ENCODE measurements at regions not wholly inside any gene's neighbourhood (a gene's known extent, or its start where the extent isn't known, plus 50 kb on each side); places are given as distances from the start of the nearest gene placed in this dataset.
"Not testable (repeated sequence)": the region's sequence is repeated elsewhere in the genome, so short reads cannot be mapped to it uniquely, and the experiment has no call there.

DNA sequence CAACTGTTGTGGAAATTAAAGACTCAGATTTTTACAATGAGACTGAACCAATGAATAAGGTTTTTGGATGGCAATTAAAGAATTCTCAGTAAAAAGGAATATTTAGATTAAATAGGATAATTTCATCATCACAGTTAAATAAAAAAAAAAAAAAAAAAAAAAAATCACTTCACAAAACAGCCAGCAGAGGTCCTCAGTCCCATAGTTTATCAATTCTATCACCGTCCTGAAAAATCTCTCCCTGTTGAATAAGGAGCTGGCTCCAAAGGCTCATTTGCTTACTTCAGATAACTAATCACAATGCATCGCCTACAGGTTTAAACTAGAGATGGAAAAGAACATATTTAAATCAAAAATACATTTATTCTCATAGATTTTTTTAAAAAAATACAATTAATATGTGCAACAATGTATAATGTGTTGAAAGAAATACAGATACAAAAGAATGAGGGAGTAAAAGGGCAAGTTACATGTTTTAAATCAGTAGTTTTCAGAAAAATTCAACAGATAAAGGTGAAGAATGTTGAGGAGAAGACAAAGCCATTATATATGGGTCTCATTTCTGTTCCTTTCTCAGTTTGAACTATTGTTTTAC lies 175.8 kb upstream of the CHD1 start:
- DNase-seq = peak; percentile 27

DNA sequence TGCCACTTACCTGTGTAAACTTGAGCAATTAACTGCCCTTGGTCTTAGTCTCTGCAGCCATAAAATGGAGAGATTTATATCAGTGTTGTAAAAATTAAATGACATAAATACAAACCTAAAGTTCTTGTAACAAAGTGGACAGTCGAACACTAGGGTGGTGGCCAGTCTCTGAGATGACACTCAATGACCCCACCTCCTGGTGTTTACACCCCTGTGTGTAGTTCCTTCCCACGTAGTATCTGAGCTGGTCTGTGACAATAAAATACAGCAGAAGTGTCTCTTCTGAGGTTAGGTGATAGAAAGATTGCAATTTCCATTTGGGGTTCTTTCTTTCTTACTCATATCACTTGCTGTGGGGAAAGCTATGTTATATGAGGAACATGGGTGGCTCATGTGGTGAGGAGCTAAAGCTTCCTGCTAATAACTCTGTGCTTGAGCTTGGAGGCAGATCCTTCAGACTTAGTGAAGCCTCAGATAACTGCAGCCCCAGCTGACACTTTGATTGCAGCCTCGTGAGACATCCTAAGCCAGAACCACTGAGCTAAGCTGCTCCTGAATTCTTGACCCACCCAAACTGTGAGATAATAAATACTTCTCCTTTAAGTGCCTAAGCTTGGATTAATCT lies 173.4 kb upstream of the CHD1 start:
- DNase-seq = no peak

DNA sequence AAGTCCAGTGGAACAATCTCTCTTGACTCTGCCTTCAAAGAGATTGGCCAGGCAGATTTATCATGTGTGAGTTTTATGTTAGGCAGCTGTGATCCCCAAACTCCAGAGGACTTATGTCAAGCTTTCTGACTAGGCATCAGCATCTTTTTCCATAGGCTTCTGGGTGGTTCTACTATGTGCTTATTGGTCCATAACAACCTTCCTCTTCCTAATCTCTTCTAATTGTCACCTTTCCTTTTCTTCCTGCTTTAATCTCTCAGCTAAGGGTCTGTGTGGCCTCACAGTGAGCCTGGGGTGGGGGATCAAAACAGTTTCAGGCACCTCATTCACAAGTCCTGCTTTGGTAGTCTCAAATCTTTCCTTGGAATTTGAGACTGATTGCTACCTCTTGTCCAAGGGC lies 170.9 kb upstream of the CHD1 start:
- no peak for DNase-seq

DNA sequence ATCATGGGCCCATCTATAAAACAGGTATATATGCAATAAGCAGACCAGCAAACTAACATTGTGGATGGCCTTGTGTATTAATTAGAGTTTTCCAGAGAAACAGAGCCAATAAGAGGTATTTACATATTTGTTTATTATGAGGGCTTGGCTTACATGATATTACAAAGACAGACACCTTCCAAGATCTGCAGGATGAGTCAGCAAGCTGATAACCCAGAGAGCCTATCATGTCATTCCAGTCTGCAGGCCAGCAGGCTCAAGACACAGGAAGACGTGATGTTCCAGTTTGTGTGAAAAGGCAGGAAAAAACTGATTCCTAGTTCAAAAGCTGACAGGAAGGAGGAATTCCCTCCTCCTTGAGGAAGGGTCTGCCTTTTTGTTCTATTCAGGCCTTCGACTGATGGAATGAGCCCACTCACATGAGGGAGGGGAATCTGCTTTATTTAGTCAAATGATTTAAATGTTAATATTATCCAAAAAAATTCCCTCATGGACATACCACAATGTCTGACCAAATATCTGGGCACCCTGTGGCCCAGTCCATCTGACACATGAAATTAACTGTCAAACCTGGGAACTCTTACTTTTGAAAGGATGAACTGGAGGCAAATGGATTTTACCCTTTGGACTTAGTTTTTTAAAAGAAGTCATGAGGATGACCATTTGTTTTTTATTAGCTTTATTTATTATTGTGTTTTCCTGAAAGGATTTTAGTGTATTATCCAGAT lies 161.2 kb upstream of the CHD1 start:
- DNase-seq = no peak

- no peak for DNase-seq
These were observed 159.5 kb upstream of the CHD1 start for GRCh38 chr5:99088309-99088708.

- DNase-seq = no peak
These were observed 154.4 kb upstream of the CHD1 start for GRCh38 chr5:99083197-99083596.

- DNase-seq = no peak
These were observed 152.9 kb upstream of the CHD1 start for GRCh38 chr5:99081711-99082110.

DNA sequence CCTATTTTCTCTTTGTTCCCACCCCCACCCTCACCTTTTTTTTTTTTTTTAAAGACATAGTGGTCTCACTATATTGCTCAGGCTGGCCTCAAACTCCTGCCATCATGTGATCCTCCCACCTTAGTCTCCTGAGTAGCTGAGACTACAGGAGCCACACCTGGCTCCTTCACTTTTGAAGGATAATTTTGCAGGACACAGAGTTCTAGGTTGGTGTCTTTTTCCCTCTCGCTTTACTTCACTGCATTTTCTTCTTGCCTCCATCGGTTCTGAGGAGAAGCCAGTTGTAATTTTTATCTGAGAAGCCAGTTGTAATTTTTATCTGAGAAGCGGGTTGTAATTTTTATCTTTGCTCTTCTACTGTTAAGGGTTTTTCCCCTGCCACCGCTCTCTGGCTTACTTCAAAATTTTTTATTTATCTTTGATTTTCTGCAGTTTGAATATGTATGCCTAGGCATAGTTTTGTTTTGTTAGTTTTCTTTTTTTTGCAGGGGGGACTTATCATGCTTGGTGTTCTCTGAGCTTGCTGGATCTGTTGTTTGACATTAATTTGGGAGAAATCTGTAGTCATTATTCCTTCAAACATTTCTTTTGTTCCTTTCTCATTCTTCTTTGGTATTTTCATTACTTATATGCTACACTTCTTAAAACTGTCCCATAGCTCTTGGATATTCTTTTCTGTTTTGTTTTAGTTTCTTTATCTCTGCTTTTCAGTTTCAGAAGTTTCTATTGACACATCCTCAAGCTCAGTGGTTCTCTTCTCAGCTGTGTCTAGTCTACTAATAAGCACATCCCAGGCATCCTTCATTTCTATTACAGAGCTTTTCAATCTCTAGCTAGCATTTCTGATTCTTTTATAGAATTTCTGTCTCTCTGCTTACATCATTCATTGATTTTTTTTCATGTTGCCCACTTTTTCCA lies 148.2 kb upstream of the CHD1 start:
- DNase-seq = no peak

DNA sequence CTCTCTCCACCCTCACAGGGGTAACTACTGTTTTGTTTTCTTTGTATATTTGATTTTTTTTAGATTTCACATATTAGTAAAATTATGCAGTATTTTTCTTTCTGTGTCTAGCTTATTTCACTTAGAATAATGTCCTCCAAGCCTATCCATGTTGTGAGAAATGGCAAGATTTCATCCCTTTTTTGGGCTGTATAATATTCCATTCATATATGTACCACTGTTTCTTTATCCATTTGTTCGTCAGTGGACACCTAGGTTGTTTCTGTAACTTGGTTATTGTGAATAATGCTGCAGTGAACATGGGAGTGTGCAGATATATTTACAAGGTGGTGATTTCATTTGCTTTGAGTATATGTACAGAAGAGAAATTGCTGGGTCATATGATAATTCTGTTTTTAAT lies 144.0 kb upstream of the CHD1 start:
- no peak for DNase-seq

DNA sequence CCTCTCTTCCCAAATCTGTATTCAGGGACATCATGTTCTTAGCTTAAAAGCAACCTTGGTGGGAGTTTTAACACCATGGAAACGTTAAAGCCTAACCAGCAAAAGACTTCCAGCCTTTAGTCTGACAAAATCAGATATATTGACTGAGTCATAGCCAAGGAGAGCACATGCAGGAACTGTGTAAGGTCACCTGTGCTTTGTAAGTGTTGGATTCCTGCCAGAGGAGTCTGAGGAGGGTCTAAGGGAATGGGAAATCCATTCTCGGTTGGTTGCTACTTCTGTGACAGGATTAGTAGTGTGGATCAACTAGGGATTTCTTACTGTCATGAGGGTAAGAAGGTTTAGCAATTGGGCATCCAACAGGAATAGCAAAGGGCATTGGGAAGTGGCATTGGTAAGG lies 142.0 kb upstream of the CHD1 start:
- DNase-seq = no peak

- DNase-seq = no peak
These were observed 141.6 kb upstream of the CHD1 start for GRCh38 chr5:99070362-99070761.

- DNase-seq = no peak
These were observed 140.3 kb upstream of the CHD1 start for GRCh38 chr5:99068944-99069650.

- DNase-seq = no peak
These were observed 134.9 kb upstream of the CHD1 start for GRCh38 chr5:99063737-99064136.

DNA sequence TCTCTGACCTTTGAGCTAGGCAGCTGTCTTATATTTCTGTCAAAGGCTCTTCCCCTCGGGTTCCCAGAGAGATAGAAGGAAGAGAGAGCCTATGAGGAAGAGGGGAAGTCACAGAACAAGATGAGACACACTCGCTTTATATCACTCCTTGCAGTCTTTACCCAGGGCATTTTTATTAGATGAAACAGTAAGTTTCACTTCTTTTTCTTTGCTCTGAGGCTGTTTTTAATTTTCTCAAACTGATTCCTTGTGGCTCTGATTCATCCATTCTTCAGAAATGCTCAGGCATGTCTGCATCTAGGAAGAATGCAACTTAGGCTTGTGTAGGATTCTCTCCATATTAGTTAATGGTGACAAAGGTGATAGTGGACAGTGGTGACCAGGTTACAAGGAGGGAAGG lies 132.9 kb upstream of the CHD1 start:
- DNase-seq = no peak

DNA sequence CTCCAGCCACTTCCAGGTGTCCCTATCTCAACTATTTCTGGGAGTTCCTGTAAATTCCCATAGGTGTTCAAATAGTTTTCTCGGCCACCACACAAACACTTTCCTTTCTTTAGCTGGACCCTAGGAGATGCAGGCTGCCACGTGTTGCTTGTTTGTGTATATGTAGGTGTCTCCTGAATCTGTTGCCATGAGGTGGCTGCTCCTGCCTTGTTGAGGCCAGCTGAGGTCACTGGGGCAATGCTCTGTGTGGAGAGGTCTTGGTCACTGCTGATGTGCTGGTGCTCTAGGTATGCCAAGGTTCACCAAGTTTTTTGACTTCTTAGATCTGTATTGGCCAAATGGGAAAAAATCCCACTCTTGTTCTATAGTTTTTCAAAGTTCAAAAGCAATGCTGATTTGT lies 132.5 kb upstream of the CHD1 start:
- no peak for DNase-seq

DNA sequence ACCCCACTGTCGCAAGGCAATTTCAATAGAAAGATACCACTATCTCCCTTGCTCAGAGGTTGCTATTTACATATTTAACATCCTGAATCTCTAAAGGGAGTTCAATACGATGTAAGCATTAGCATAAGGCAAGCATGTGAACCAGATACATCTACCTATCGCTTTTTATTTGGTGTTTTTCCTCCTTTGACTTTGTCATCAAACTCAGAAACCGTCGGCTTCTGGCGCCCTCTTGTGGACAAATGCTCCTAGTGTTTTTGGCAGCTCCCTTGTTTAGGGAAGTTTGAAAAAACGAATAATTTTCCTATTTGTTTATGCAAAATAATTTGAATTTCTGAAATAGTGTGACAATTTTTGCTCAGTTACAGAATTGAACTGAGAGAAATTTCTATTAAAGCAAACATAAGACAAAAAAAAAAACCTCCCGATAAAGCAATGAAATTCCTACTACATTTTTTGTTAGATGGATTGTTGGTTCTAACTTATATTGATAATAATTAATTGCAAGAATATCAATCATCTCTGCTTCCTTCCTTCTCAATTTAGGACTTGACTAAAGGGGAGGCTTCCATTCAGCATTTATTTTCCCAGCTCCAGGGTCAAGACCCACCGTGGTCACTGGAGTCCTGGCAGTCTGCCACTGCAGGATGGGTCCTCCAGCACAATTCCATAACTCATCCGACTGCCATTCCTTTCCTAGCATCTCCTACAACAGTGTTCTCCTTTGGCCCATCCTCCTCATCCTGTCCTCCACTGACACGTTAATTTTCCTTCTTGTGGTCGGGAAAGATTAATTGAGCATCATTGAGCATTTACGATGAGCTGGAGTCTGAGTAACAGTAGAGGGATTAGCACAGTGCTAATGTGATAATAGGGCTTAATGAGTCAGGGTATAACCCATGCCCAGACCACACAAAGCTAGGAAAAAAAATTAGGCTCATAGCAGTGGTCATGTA lies 131.8 kb upstream of the CHD1 start:
- peak; percentile 27 for DNase-seq

DNA sequence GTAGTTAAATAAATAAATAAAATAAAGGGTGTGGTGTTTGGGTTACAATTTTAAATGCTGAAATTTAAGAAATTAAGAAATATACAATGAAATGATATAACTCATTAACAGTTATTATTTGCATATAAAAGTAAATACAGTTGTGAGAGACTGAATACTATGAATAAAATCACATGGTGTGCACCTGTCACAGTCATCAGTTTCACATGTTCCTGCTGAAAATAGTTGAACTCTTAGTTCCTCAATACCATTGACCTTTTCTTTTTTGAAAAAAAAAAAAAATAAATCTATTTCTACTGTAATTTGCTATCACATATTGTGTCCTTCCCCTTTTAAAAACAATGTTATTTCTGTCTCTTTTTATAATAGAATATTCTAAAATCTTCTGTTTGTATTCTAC lies 130.9 kb upstream of the CHD1 start:
- no peak for DNase-seq

DNA sequence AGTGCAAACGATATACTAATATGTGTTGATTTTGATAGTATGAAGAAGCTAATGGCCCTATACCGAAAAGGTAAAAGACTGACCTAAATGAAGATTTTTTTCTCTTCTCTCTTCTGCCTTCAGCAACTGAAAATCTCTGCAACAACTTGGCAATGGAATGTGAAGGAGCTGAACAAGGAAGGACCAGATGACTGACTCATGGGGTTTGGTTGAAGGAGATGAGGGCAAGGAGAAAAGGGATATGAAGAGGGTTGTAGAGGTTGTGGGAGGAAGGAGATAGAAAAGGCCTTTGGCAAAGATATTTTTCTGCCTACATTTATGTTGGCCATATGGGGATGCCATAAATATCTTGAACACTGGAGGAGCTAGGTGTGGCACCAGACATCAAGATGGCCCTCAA lies 129.7 kb upstream of the CHD1 start:
- DNase-seq = no peak

DNA sequence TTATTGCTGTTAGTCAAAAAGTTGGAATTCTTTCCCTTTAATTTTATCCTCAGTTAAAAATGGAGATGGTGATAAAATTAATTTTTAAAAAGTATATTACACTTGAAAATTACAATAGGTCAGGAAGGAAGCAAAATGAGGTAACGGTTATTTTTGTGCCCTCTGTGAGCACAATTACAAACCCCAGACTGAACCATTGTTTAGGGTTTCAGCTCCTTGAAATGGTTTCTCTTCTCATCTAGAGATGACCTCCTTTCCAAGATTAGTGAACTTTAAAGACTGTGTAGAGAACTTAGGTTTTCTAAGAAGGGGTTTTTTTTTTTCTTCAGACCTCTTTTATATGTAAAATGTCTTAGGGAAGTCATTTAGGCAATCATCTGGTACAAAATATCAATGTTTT lies 126.2 kb upstream of the CHD1 start:
- no peak for DNase-seq

DNA sequence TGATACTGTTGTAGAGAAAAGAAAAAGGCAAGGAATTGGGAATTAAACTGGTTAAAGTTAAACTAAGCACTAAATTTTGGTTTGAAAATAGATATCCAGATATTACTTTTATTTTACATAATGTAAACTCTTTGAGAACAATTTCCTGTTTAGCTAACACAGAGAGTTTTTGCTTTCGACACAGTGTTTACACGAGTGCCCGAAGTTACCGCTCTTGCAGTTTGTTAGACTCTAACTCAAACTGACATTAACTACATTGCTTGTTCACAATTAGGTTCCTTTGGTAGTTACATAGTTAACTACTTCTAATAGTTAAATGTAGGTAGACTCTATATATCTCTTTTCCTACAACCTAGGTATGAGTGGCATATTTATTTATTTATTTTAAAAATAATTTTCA lies 117.1 kb upstream of the CHD1 start:
- DNase-seq = no peak

DNA sequence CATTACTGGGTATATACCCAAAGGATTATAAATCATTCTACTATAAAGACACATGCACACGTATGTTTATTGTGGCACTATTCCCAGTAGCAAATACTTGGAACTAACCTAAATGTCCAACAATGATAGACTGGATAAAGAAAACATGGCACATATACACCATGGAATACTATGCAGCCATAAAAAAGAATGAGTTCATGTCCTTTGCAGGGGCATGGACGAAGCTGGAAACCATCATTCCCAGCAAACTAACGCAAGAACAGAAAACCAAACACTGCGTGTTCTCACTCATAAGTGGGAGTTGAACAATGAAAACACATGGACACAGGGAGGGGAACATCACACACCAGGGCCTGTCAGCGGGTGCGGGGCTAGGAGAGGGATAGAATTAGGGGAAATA lies 114.5 kb upstream of the CHD1 start:
- not testable (repeated sequence) for DNase-seq

GRCh38 chr5:99037668-99038067 lies 108.9 kb upstream of the CHD1 start:
- no peak for DNase-seq
